NCI-H1092 treated with DMSO at 0.1 percent for 48 hours (cell line): ENCODE measurements at regions not wholly inside any gene's neighbourhood (a gene's known extent, or its start where the extent isn't known, plus 50 kb on each side); places are given as distances from the start of the nearest gene placed in this dataset.

Experiments used
- DNase-seq: peaks from one replicate; lab custom pipeline; 2025; lab: John Stamatoyannopoulos, UW

DNA sequence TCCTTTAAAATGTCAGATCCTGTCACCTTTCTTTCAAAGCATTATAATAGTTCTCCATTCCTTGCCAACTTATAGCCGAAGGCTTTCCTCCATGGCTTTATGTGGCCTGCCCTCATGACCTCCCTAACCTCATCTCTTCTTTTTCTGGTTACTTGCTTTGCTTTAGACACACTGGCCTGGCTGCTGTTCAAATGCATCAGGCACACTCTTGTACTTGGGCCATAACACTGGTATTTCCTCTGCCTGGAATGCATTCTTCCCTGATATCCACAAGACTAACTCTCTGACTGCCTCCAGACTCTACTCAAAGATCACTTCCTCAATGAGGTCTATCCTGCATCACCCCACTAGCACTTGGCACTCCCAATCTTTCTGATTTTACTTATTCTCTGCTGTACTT lies 710.3 kb downstream of the KCNA4 start:
- no peak for DNase-seq

DNA sequence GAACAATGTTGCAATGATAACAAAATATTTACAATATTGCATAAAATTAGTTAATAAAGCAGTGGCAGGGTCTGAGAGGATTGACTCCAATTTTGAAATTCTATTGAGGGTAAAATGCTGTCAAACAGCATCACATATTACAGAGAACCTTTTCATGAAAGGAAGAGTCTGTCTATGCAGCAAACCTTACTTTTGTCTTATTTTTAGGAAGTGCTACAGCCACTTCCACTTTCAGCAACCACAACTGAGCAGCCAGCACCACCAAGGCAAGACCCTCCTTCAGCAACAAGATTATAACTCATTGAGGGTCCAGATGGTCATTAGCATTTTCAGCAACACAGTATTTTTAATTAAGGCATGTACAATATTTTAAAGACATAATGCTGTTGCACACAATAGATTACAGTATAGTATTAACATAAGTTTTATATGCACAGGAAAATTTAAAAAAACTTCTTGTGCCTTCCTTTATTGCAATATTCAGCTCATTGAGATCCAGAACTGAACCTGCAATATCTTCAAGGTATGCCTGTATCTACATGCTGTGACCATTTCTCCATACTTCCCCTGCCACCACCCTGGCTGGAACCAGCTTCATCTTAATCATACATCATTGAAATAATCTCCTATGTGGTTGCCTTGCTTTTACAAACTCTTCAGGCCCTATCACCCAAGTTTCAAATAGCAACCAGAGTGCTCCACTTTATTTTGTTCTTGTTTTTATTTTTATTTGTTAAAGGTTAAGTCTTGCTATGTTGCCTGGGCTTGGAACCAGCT lies 711.2 kb downstream of the KCNA4 start:
- no peak for DNase-seq

DNA sequence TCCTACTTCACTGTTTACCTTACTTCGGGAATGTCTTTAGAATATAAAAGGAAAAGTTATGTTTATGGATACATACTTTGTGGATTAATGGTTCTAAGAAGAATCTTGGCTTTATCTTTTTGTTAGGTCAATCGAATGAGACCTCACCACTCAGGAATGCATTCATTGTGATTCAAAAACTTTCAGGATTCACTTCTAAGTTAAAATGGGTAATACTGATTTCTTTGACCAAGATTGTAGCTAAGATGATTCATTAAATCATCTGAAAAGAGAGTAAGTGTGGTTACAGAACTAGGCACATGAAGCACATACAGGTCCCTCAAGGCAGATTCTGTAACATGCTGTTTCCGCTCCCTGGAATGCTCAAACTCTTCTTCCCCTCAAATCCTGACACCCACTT lies 716.4 kb downstream of the KCNA4 start:
- no peak for DNase-seq

DNA sequence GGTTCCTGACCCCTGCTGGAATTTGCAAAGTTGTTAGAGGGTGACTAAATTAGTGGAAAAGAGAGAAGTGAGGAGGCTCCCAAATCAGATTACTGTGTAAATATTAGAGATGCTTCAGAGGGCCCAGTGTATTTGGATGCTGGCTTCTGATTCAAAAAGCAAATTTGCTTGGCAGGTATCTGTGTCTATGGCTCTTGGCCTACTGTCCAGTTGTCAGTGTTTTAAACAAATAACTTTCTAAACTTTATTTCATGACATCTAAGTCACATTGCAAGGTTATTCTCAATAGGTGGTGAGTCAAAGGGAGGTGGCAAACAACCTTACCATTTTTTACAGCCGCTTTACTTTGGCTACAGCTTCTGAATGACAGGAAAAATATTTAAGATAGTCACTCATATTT lies 720.1 kb downstream of the KCNA4 start:
- DNase-seq, result no peak

DNA sequence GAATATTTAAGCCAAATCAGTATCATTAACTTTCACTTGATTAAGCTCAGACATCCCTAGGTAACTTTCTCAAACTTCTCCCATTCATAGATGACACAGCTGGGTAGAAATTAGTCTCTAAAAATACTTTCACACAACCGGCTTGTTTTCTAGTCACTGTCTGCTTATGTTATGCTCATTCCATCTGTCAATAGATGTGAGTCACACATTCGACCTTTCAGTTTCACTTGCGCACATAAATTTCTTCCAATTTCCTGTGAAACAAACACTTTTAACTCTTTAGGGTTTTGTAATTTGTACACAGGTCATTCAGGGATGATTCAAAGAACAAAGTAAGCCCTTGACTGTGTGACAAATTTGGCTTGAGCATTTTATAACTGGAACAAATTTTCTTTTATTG lies 723.0 kb downstream of the KCNA4 start:
- DNase-seq, result no peak

DNA sequence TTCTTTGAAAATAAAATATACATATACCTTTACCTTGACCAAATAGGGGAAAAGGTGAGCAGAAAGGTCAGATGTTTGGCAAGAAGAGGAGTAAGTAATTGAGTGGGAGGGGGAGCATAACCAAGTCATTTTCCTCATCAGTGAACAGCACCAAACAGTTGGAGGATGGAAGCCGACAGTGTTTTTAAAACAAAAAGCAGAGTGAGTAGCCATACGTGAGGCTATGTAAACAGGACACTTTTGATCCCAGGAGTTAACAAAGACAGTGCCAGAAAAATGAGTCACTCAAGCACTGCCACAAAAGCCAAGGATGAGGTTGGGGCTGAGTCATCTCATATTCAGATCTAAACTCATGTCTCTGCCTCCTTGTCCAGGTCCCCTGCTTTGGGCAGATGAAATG lies 734.7 kb downstream of the KCNA4 start:
- no peak for DNase-seq

DNA sequence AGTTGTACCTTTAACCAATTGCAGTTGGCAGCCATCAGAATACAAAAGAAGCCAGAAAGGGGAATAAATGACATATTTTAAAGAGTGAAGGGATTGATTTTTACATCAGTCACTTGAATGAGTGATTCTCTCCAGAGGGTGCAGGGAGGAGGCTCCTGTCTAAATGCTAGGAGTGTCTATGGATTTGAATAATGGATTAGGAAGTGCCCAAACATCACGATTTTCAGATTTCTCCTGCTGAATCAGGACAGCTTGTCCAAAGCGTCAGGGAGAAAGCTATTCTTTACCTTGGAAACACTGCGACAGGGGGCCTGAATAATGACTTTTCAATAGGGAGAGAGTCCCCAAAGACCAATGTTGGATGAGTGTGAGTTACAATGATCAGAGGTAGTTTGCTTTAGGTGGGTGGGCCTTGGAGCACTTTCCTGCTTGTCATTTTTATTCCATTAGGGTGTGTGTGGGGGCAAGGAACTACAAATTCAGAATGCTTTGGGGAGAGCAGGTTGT lies 735.5 kb downstream of the KCNA4 start:
- DNase-seq, result no peak

DNA sequence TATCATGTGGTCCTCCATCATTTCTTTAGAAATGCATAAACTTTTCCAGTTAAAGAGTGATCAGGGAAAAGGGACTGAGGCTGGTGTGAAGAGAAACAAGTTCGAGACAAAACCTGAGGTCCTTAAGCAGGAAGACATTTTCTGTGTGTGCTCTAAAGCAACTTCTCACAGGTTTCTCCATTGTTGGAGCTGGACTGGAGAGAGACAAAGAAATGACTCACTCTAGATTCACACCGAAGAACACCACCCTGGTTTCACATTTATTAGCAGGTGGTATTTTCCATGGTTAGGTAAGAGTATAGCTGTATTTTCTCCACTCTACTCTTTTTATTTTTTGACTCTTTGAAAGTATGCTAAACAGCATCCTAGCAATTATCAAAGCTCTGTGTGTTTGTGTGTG lies 736.4 kb downstream of the KCNA4 start:
- no peak for DNase-seq

DNA sequence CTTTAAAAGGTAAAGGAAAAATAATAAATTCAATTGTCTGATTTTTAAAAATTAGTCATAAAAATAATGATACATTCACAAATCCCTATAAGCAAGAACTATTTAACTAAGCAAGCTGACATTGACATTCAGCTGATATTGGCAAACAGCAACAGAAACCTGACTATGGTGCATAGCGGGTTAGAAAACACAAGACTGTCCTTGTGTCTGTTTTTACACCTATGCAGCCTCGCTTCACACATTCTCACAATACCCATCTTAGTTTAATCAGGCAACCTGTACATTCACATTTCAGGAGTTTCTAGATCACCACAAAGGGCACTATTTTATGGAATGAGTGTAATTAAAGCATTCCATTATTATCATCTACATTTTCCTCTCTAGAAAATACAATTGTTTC lies 737.1 kb downstream of the KCNA4 start:
- DNase-seq, result no peak

DNA sequence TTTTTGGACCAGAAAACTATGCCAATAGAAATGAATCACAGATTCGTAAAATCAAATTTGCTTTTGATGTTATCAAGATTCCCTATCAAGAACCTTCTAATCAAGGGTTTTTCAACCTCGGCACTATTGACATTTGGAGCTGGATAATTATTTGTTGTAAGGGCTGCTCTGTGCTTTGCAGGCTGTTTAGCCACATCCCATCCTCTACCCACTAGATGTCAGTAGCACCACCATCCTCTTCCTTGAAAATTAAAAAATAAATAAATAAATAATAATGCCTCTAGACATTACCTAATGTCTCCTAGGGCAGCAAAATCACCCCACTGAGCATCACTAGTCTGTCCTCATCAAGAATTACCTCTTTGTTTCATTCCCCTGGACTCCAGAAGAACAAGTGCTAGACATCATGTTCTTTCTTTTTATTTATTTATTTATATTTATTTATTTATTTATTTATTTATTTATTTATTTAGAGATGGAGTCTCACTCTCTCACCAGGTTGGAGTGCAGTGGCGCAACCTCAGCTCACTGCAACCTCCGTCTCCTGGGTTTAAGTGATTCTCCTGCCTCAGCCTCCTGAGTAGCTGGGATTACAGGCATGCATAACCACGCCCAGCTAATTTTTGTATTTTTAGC lies 744.7 kb downstream of the KCNA4 start:
- DNase-seq, result no peak

DNA sequence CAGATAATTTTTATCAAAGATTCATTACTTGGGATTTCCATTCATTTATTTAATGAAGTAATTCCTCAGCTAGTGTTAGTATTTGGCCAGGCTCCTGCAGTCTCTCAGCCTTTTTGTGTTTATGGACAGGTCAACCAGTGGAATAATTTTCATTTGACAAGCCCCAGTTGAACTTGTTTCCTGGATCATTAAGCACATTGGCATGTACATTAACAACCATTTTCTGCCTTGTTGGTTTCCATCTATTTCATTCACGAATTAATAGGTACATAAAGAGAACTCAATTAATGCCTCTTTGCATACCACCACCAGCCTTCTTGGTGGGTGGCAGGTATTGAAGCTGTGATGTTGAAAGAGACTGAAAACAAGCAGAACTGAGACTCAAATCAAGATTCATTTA lies 745.2 kb downstream of the KCNA4 start:
- DNase-seq, result no peak

DNA sequence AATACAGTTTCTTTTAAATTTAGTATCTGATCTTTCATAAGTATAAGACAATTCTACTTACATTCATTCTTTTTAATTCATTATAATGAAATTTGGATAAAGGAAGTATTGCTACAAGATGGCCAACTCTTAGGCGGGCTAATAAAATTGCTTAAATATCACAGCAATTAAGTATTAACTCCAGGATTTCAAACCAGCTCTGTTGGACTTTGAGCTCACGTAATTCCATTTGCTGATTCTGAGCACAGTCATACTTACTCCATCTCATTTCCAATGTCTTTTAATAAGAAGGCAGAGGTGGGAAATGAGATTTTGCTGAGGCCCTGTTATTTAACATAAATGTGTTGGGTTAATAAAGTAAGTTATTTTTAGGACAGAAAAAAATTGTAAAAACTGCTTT lies 748.1 kb downstream of the KCNA4 start:
- DNase-seq, result no peak

DNA sequence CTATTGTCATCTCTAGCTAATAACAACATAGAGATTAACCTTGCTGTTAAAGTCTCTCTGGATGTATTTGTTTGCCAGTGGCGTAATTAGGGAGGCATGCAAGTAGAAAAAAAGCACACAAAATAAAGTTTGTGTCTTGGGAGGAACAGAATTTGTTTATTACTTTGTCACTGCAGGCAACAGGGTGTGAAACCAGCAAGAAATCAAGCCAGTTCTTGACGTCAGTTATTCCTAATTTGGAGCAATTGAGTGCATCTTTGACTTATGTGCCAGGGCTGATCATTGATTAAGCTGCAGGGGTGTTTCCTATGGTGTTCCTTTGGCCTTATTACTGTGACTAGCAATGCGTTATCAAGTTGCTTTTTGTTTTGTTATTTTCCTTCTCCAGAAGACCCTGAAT lies 751.0 kb downstream of the KCNA4 start:
- DNase-seq, result no peak

DNA sequence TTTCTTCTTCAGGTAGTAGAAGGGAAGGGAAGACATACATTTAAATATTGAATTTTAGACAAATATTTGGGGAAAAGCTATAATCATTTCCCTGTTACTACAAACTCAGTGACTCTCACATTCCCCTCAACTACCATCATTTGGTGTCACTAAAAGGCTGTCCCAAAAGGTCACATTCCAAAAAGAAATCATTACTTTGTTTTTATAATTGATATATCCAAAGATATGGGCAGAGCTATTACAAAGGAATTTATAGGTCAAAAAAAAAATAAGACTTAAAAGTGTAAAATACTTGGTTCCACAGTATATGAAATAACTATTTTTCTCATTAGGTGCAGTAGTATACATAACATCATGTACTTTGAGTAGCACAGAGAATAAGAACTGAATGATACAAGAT lies 751.4 kb downstream of the KCNA4 start:
- no peak for DNase-seq

DNA sequence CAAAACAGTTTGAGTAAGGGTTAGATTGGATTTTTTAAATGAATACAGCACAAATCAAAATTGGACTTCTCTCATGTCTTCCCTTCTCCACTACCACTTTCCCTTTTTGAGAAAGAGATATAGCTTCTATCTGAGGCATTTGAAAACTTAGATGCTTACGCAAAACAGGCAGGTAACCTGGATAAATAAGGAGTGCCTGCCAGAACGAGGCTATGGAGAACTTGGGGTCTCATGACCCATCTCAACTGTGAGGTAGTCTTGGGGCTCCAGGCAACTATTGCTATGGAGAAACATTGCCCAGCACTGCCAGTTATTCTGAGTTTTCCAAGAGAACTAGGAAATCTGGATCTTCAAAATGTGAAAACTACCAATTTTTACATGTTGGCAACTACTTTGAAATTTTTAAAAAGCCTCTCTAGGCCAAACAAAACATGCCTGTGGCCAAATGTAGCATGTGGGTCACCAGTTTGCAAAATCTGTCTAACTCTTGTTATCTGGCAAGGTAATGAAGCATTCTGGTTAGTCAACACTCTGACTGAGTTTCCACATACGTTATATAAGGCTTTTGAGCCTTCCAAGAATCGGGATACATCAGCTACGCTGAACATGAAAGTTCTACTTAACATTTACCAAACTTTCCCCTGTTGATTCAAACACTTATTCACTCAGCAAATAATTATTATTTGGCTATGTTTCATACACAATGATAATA lies 752.7 kb downstream of the KCNA4 start:
- no peak for DNase-seq

DNA sequence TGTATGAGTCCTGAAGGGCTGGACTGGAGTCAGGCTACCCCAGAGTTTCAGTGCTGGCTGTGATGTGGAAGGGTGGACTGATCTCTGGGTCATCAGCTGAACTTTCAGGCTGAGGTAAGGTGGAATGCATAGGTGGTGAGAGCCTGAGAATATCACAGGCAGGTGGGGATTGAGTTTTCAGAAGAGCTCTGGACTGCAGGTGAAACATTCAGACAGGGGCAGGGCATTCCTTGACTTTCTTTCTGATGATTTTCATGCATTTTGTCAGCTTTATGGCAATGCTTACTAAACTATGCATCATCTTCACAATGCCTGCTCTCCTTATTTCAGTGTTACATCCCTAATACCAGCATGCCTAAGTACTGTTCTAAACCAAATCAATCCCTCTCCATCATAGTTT lies 755.0 kb downstream of the KCNA4 start:
- DNase-seq, result no peak

DNA sequence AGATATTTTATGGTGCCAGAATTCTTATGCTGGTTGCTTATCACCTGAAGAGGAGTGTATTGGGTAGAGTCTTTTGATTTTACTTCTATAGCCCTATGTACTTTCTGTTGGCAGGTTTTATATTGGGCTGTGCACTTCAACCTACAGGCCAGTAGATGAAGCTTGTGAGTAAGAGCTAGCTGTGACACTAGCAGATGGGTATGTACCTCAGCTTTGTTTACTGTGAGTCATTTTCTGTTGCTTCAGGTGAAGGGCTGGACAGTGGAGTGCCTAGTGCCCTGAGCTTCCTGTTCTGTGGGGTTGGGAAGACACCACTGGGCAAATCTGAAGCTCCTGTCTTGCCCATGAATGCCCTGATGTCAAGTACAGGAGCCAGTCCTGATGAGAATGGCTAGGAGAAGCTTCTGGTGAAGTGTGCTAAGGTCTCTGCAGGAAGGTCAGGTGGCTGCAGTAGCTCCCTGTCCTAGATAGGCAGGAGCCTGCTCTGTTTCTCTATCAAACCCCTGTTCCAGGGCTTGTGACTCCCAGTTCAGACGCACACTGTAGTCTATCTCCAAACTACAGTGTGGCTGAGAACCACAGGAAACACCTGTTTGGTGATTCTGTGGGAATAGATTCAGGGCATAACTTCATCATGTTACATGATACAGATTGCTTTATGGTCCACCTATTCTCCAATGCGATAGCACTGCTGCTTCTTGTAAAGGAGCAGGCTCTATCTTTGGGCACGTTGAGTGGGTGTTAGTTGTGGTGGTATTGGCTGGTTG lies 755.7 kb downstream of the KCNA4 start:
- no peak for DNase-seq

DNA sequence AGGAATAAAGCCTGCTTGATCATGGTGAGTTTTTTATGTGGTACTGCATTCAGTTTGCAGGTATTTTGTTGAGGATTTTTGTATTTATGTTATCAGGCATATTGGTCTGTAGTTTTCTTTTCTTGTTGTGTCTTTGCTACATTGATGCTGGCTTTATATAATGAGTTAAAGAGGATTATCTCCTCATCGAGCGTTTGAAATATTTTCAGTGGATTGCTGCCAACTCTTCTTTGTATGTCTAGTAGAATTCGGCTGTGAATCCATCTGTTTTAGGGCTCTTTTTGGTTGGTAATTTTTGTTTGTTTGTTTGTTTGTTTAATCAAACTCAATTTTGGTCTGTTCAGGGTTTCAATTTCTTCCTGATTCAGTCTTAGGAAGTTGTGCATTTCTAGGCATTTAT lies 758.4 kb downstream of the KCNA4 start:
- DNase-seq, result no peak

DNA sequence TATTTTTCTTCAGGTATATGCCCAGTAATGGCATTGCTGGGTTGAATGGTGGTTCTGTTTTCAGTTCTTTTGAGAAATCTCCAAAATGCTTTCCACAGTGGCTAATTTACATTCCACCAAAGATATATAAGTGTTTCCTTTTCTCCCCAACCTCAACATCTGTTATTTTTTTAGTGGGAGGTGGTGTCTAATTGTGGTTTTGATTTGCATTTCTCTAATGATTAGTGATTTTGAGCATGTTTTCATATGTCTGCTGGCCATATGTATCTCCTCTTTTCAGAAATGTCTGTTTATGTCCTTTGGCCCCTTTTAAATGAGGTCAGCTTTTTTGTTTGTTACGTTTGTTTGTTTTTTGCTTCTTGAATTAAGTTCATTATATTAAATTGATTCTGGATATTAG lies 760.2 kb downstream of the KCNA4 start:
- DNase-seq, result no peak

DNA sequence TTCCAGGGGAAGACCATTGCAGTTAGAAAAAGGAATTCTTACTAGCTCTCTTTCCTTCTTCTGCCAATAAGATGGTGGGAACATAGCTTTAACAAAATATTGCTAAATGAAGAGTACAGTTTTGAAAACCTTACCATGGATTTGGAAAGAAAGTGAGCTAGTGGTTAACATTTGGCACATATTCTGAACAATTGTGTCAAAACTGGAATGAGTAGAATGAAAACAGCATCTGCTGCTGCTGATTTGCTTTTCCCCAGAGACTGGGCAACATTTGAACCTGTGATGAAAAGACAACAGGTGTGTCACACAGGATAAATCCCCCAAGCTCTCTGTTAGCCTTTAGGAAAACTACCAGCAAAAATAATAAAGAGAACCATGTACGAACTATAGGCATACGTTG lies 761.4 kb downstream of the KCNA4 start:
- no peak for DNase-seq

DNA sequence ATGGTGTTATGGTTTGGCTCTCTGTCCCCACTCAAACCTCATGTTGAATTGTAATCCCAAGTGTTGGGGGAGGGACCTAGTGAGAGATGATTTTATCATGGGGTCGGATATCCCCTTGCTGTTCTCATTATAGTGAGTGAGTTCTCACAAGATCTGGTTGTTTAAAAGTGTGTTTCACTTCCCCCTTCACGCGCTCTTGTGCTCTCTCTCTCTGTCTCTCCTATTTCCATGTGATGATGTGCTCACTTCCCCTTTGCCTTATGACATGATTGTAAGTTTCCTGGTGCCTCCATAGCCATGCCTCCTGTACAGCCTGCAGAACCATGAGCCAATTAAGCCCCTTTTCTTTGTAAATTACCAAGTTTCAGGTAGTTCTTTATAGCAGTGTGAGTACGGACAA lies 765.1 kb downstream of the KCNA4 start:
- DNase-seq, result no peak

DNA sequence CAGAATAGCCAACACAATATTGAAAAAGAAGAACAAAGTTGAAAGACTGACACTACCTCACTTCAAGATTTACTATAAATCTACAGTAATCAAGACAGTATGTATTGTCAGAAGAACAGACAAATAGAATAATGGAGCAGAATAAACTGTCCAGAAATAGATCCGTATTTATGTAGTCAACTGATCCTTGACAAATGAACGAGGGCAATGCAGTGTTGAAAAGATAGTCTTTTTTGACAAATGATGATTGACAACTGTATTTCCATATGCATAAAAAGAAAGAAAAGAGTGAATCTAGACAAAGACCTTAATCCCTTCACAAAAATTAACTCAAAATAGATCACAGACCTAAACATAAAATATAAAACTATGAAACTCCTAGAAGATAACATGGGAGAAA lies 767.1 kb downstream of the KCNA4 start:
- no peak for DNase-seq
